CD4-positive, alpha-beta T cell (primary cell): ENCODE measurements at regions not wholly inside any gene's neighbourhood (a gene's known extent, or its start where the extent isn't known, plus 50 kb on each side); places are given as distances from the start of the nearest gene placed in this dataset.

Experiments
- ATAC-seq: fragments of 200-7000 bp; cut with Tn5 transposase; one replicate; pipeline ENCODE4 v1.10.0; 2022; ENCODE audit warnings: mild to moderate bottlenecking; ENCODE audit not compliant: poor library complexity
- CTCF ChIA-PET: fragments of 350-600 bp; sonication (Branson Sonifier 250); formaldehyde crosslinking; loops from one replicate; lab custom pipeline; 2021; ENCODE audit warnings: antibody characterized with exemption, inconsistent platforms; lab: Charles Lee
- POLR2A ChIA-PET: fragments of 350-600 bp; sonication (Branson Sonifier 250); formaldehyde crosslinking; loops from one replicate; lab custom pipeline; 2021; ENCODE audit warnings: antibody characterized with exemption, inconsistent platforms; lab: Charles Lee
- DNase-seq, 14 experiments: peaks; one replicate each; pipeline ENCODE4 v3.0.0-alpha.2; 2013 to 2020; ENCODE audit warnings: mixed read lengths in 2 of 14
- H3K27ac ChIP-seq, 2 donors: one replicate each; pipeline versions ENCODE4 v1.5.1 to v1.7.0; 2013; ENCODE audit warnings: low read length in 2 of 2, low read depth in 1 of 2, mild to moderate bottlenecking in 1 of 2
- H3K27me3 ChIP-seq, 2 experiments: 1 replicate in 1 of 2; 2 replicates in 1 of 2; pipeline versions ENCODE4 v1.6.1 to v1.7.0; 2013; ENCODE audit warnings: low read length in 2 of 2, control low read depth in 1 of 2, mild to moderate bottlenecking in 1 of 2, moderate library complexity in 1 of 2; ENCODE audit not compliant: insufficient read depth in 2 of 2, control insufficient read depth in 1 of 2
- H3K36me3 ChIP-seq: one replicate; pipeline ENCODE4 v1.6.1; 2013; ENCODE audit warnings: low read length, control low read depth; ENCODE audit not compliant: insufficient read depth
- H3K4me1 ChIP-seq: one replicate; pipeline ENCODE4 v1.6.1; 2013; ENCODE audit warnings: low read length, control low read depth; ENCODE audit not compliant: insufficient read depth
- H3K4me3 ChIP-seq: one replicate; pipeline ENCODE4 v1.5.1; 2013; ENCODE audit warnings: mild to moderate bottlenecking, low read length, moderate library complexity
- H3K9me3 ChIP-seq, 2 experiments: 1 replicate in 1 of 2; 2 replicates in 1 of 2; pipeline versions ENCODE4 v1.6.1 to v1.7.0; 2013; ENCODE audit warnings: low read length in 2 of 2, mild to moderate bottlenecking in 2 of 2, control low read depth in 1 of 2, moderate library complexity in 1 of 2; ENCODE audit not compliant: control insufficient read depth in 1 of 2, insufficient read depth in 1 of 2
- H3K27ac Mint-ChIP-seq: one replicate; pipeline ENCODE4 v1.8.0; 2020; ENCODE audit warnings: mixed read lengths
- H3K27me3 Mint-ChIP-seq: one replicate; pipeline ENCODE4 v1.8.0; 2021; ENCODE audit warnings: mixed read lengths
- H3K36me3 Mint-ChIP-seq: one replicate; pipeline ENCODE4 v1.8.0; 2021; ENCODE audit warnings: low read depth, mixed read lengths
- H3K4me1 Mint-ChIP-seq: one replicate; pipeline ENCODE4 v1.8.0; 2021; ENCODE audit warnings: low read depth, mixed read lengths
- H3K4me3 Mint-ChIP-seq: one replicate; pipeline ENCODE4 v1.8.0; 2020; ENCODE audit warnings: mild to moderate bottlenecking, mixed read lengths
- H3K9me3 Mint-ChIP-seq: one replicate; pipeline ENCODE4 v1.8.0; 2020; ENCODE audit warnings: mixed read lengths
- CTCF ChIP-seq: fragments of 200-600 bp; IDR thresholded peaks from one replicate; pipeline ENCODE4 v1.8.0; 2022; ENCODE audit warnings: antibody characterized with exemption, mild to moderate bottlenecking
- intact Hi-C, 2 experiments: fragments of 100-400 bp; cut with DNase I in 1 of 2; cut with micrococcal nuclease in 1 of 2; formaldehyde crosslinking; loops; one replicate each; pipeline versions ENCODE4 v1.15.1 to v1.9.0; 2023 to 2025; cut with DNase I, micrococcal nuclease

- H3K4me1 Mint-ChIP-seq: no peaks in the 10 kb centered on the region
- H3K27ac Mint-ChIP-seq: no peak overlapping the region
- ChIA-PET POLR2A (no interaction called here), CTCF (no interaction called here)
- H3K4me3 ChIP-seq: no peak overlapping the region
- no peak for TF ChIP-seq CTCF
- intact Hi-C loops: no loop called here
- no peaks in the 10 kb centered on the region for H3K9me3 Mint-ChIP-seq
- H3K27ac ChIP-seq: no peak overlapping the region
- H3K4me1 ChIP-seq: no peaks in the 10 kb centered on the region
- ATAC-seq: no peak
- peaks cover 12% of the 10 kb centered on the region for H3K36me3 Mint-ChIP-seq
- no peaks in the 10 kb centered on the region for H3K9me3 ChIP-seq
- no peak overlapping the region for H3K4me3 Mint-ChIP-seq
- no peaks in the 10 kb centered on the region for H3K27me3 Mint-ChIP-seq
- H3K36me3 ChIP-seq: peaks cover 3% of the 10 kb centered on the region
- DNase-seq: no peak
- no peaks in the 10 kb centered on the region for H3K27me3 ChIP-seq
These were observed 50.5 kb upstream of the KMT2E start for GRCh38 chr7:104963378-104963990.

GRCh38 chr7:104963991-104964385 lies 50.0 kb upstream of the KMT2E start:
- Mint-ChIP-seq H3K36me3 (peaks cover 12% of the 10 kb centered on the region), H3K27me3 (no peaks in the 10 kb centered on the region), H3K27ac (no peak overlapping the region), H3K4me1 (no peaks in the 10 kb centered on the region), H3K4me3 (no peak overlapping the region), H3K9me3 (no peaks in the 10 kb centered on the region)
- no peak for DNase-seq
- Histone ChIP-seq H3K4me1 (no peaks in the 10 kb centered on the region), H3K36me3 (peaks cover 3% of the 10 kb centered on the region), H3K9me3 (no peaks in the 10 kb centered on the region), H3K4me3 (no peak overlapping the region), H3K27me3 (no peaks in the 10 kb centered on the region), H3K27ac (no peak overlapping the region)
- intact Hi-C loops: no loop called here
- ChIA-PET CTCF (interaction anchor here (0.5 kb wide), 1 partner anchor 42 kb away, joined by 4 read pairs; no protein-coding TSS in a partner anchor), POLR2A (no interaction called here)
- no peak for ATAC-seq
- TF ChIP-seq CTCF: no peak
